GM18868 (cell line): ENCODE measurements at regions not wholly inside any gene's neighbourhood (a gene's known extent, or its start where the extent isn't known, plus 50 kb on each side); places are given as distances from the start of the nearest gene placed in this dataset.
"Not testable (repeated sequence)": the region's sequence is repeated elsewhere in the genome, so short reads cannot be mapped to it uniquely, and the experiment has no call there.

Source experiments
- ATAC-seq: cut with Tn5 transposase; IDR thresholded peaks from one replicate; pipeline ENCODE4 v1.9.1; 2021; ENCODE audit warnings: mild to moderate bottlenecking, moderate library complexity; ENCODE audit not compliant: unreplicated experiment

DNA sequence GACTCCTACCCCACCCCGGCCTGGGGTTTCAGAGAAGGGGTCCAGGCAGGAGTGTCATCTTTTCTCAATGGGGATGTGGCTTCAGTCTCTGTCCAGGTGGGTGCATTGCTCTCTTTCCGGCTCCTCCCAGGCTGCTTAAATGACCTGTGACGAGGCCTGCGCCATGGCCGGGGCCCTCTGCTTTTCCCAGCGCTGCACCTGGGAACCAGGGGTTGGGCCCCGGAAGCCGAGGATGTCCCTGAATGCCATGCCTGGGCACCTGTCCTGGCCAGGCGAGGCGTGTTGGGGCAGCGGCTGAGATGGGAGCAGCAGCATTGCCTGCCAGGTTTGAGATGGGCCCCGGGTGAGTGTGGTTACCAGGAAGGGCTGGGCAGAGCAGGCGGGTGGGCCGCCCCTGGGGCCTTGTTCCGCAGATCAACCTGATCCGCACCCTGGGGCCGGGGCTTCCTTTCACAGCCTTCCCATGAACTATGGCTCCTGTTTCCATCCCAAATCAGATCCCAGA lies 147.4 kb downstream of the SEC14L1 start:
- no peak for ATAC-seq

DNA sequence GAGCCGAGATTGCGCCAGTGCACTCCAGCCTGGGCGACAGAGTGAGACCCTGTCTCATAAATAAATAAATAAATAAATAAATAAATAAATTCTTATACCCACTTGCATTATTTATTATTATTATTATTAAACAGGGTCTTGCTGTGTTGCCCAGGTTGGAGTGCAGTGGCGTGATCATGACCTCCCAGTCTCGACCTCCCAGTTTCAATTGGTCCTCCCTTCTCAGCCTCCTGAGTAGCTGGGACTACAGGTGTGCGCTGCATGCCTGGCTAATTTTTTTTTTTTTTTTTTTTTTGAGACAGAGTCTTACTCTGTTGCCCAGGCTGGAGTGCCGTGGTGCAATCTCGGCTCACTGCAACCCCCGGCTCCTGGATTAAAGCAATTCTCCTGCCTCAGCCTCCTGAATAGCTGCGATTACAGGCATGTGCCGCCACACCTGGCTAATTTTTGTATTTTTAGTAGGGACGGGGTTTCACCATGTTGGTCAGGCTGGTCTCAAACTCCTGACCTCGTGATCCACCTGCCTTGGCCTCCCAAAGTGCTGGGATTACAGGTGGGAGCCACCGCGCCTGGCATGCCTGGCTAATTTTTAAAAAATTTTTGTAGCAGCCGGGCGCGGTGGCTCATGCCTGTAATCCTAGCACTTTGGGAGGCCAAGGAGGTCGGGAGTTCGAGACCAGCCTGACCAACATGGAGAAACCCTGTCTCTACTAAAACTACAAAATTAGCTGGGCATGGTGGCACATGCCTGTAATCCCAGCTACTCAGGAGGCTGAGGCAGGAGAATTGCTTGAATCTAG lies 150.2 kb downstream of the SEC14L1 start:
- ATAC-seq, result not testable (repeated sequence)

DNA sequence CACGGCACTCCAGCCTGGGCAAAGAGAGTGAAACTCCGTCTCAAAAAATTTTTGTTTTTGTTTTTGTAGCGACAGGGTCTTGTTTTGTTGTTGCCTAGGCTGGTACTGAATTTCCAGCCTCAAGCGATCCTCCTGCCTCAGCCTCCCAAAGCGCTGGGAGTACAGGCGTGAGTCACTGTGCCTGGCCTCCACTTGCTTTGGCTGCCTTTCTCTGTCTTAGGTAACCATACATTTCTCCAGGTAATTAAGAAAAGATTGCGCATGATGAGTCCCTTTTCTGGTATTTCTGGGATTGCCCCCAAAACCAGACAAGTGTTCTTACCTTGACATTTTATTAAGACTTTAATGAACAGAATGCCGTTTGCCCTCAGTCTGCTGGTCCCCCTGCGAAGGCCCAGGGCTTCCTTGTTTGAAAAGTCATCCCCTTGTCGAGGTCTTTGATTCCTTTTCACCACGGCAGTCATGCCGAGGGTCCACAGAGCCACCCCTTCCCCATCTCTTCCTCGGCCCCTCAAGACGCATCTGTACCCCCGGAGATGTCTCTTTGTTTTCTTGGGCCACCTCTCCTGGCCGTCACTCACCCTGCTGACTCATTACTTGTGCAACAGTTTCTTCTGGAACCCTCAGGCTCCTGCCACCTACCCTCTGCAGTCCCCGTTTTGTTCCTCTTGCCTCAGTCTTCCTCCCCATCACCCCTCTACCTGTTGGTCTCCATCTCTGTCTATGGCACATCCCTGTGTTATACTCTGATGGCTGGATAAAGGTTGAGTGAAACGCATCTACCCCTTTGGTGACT lies 151.0 kb downstream of the SEC14L1 start:
- no peak for ATAC-seq

DNA sequence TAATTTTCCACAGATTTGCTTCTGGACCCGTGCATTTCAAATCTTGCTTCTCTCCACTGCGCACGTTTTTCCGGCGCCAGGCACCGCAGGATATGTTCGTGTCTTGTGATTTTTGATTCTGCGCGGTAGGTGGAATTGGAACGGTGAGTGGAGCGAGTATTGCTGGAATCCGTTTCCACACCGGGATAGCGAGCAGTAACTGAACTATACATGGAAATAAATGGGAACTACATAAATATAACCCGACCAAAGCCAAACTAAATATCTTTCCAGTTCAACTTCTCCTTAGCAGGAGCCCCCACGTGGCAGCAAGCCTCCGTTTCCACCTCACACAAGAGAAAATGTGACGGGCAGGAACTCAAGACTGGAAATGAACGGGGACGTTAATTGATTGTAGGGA lies 154.0 kb downstream of the SEC14L1 start:
- ATAC-seq, result no peak

DNA sequence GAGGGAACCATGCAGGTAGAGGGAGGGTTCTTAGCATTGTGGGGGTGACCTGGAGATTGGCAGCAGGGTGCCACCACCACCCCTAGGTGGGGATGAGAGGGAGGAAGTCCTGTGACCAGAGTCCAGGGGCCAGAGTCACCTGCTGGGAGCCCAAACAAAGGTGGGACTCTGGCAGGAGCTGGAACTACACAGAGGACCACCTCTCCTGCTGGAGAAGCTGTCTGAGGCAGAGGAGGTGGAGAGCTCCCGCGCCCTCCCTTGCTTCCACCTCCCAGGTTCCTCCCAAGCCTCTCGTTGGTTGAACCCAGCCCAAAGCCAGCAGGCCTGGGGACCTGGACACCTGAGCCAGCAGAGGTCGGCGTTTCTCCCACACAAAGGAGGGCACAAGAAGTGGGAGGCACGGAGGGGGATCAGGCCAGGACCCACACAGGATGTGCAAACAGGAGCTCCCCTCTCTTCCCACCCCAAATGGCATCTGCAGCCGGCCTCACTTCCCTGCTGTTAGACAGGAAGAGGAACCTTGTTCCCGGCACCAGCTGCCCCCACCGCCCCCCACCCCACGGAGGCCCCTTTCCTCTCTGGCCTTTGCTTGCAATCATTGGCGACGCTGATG lies 154.6 kb downstream of the SEC14L1 start:
- no peak for ATAC-seq

DNA sequence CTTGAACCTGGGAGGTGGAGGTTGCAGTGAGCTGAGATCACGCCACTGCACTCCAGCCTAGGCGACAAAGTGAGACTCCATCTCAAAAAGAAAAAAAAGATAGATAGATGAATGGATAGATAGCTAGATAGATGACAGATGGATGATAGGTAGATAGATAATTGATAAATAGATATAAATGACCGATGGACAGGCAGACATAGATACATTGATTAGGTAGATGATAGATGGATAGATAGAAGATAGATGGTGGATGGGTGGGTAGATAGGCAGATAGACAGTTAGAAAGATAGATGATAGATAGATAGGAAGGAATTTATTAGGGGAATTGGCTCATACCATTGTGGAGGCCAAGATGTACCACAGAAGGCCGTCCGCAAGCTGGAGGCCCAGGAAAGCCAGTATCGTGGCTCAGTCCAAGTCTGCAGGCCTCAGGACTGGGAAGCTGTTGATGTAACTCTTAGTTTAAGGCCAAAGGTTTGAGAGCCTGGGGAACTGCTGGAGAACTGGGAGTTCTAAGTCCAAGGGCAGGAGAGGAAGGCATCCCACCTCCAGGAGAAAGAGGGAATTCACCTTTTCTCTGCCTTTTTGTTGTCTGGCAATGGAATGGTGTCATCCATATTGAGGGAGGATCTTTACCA lies 156.1 kb downstream of the SEC14L1 start:
- no peak for ATAC-seq

DNA sequence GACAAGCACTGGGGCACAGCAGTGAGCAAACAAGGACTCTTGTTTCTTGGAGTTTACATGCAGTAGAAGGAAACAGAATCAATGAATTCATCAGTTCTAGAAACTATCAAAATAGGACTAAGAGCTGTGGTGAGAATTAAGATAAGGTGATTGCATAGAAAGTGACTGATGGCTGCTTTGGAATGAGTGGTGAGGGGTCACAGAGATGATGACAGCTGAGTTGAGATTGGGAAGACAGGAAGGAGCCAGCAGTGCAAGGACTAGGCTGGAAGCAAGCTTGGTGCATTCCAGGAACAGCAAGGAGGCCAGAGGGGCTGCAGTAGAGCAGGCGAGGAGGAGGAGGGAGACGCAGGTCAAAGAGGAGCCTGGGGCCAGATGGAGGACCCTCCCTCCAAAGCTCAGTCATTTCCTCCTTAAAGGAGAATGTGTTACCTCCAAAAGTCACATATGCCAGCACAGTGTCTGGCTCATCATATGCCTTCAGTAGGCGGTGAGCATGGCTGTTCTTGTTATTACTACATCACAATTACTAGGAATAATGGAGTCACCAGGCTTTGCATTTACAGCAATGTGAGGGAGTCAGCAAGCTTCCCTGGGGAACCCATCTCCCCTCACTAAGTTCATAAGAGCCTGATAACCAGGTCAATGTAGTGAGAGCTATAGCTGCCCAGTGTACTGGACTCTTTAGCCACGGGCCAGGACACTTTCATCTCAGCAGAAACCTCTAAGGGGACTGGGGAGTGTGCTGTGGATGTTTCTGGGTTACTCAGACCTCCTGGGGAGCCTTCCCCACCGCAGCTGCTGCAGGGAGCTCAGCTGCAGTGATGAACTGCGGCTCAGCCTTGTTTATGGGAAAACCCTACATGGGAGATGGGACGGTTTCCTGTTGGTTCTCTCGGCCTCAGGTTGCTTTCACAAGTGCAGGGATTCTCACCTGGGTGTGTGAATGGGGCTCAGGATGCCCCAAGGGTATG lies 157.2 kb downstream of the SEC14L1 start:
- ATAC-seq, result no peak

DNA sequence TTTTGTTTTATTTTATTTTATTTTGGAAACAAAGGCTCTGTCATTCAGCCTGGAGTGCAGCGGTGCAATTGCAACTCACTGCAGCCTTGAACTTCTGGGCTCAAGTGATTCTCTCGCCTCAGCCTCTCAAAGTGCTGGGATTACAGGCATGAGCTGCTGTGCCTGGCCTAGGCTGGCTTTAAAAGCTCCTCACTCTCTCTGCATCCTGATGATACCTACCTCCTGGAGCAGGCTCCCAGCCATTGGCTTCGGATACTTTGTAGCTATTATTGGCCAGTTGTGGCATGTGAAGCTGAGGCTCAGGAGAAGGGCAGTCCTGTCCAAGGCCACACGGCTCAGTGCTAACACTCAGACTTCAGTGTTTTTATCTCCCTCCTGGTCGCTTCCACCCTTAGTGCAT lies 158.0 kb downstream of the SEC14L1 start:
- ATAC-seq, result no peak

DNA sequence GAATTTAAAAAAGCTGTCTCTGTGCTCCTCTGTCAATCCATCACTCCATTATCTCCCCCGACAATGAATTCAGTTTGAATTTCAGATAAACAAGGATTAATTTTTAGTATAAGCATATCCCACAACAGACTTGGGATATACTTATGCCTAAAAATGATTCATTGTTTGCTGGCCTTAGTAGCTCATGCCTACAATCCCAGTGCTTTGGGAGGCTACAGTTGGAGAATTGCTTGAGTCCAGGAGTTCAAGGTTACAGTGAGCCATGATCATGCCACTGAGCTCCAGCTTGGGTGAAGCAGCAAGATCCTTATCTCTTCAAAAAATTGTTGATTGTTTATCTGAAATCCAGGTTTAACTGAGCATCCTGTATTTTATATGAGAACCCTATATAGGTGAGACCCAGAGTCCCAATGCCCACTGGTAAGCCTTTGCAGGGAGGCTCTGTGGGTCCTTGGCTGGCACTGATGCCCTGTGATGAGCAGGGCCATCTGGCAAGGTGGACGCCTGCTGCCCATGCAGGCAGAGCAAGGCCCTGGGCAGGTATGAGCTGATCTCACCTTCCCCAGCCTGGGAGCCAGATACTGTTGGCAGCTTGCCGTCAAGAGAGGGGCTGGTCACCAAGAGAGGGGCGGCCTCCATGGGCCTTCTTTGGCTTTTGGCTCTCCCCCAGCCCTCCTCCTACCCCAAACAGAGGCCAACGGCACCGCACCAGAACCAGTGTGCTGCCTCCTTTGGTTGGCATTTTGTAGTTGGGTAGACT lies 158.7 kb downstream of the SEC14L1 start:
- ATAC-seq, result no peak

DNA sequence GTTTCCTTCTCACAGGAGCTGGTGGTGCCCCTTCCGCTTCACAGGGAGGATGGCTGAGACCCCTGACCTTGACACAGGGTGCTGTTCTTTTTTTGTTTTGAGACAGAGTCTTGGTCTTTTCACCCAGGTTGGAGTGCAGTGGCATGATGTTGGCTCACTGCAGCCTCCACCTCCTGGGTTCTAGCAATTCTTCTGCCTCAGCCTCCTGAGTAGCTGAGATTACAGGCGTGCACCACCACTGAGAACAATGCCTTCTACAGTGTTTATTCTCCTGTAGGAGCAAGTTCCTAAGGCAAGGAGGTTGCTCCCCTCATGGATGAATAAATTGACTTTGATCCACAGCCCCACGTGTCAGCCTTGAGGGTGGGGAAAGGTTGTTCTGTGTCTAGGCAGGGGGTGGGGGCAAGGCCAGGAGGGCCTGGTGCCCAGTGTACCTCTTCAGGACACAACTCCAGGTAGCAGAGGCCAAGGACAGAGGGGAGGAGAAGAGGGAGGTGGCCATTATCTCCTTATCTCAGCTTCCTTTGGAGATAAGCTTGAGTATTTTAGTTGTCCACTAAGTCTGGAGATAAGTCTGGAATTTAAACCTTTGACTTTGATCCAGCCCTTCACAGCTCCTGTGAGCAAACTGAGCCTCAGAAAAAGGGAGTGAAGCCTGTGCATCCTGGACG lies 159.4 kb downstream of the SEC14L1 start:
- no peak for ATAC-seq

DNA sequence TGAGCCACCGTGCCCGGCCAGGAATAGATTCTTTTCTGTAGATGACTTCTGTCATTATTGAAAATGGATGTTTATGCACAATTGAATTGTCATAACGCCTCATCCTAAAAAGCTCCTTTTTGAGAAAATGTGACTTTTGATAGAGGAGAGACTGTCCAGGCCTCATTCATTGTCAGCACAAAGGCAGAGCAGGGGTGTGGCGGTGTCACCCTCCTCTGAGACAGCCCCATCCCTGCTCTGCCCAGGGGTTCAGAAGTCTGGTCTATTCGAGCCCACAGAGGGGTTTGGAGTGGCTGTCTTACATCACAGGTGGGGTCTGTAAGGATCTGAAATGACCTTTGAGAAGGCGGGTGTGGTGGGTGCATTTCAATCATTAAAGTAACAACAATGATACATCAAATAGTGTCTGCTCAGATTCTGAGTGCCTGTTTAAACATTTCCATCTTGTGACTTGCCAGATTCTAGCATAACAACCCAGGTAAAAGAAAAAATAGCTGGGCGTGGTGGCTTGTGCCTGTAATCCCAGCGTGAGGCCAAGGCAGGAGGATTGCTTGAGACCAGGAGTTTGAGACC lies 161.0 kb downstream of the SEC14L1 start:
- ATAC-seq, result no peak

DNA sequence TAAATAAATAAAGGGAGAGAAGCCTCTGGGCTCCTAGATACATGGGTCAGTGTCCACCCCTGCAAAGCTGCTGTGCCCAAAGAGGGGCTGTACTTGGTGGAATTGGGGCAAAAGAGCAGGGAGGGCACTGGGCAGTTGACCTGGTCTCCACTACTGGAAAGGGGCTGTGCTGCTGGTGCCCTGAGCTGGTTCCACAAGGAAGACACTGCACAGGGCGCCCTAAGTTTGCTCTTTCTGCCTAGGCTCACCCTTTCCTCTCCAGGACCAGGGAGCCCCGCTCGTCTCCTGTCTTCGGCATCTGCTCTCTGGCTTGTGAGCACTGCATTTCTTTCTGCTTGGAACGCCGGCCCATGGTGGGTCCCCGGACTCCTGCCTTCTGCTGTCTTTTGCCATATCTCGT lies 161.9 kb downstream of the SEC14L1 start:
- no peak for ATAC-seq

DNA sequence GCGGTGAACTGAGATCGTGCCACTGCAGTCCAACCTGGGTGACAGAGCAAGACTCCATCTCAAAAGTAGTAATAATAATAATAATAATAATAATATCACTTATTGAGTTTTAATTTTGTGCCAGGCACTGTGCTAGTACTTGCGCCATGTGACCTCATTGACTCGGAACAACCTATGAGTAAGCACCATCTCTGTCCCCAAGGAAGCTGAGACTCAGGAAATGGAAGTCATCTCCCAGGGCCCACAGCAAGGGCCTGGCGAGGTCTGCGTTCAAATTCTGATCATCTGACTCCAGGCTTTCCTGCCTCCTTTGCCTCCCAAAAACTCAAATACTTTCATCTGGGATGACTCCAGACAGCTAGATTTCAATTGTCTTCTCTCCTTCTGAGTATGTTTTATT lies 162.9 kb downstream of the SEC14L1 start:
- no peak for ATAC-seq

DNA sequence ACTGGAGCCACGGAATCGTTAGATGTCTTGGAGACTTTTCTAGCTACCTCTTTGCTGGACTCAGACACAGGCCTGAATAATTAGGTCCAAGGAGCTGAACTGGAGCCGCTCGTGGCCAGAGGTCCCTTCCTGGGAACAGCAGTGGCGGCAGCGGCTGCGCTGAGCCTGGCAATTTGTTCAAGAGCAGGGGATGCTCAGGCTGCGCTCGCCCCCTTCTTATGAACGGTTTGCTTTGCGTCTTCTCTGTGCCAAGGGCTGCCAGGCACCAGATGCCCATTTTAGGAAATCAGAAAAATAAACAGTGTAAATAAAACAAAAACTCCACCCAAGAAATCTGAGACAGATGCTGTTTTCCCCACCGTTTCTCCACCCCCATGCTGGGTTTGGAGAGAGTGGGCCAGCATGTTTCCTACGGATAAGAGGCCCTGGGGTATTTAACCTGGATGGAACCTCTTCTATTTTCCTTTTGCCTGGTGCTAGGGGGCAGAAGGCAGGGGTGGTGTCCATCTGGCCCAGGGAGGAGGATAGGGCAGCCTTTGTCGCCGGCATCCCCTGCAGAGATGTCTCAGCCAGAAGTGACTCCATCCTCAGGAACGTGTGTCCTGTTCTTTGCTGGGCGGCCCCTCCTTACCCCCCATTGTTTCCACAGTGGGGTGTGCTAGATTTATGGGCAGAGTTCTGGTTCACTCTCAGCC lies 163.4 kb downstream of the SEC14L1 start:
- no peak for ATAC-seq

DNA sequence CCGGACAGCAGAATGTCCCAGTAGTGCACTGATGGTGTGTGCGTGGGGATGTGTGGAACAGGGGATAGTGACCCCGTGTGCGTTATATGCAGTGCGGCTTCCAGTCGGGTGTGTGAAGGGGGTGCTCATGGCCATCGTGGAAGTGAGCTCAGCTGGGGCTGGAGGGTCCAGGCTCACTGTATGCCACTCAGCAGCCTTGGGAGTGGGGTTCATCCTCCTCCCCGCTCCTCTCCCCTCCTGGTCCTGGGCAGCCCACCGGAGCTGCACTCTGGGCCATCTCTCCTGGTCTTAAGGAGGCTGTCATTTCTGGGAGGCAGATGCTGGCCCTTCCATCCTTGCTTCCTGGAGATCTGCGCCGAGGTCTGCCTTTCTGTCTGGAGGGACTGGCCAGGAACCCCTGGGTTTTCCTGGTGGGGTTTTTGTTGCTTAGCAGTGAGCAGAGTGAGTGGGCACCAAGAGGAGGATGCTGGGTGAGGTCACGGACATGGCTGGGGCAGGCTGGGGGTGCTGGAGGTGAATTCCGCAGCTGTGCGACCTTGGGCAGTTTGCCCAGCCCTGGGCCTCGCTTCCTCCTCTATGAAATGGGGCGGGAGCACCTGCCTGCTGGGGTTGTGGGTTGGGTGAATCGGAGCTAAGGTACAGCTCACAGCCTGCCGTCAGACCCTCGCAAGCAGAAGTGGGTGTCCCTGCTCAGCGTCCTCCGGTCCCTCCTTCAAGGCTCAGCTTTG lies 164.1 kb downstream of the SEC14L1 start:
- no peak for ATAC-seq

DNA sequence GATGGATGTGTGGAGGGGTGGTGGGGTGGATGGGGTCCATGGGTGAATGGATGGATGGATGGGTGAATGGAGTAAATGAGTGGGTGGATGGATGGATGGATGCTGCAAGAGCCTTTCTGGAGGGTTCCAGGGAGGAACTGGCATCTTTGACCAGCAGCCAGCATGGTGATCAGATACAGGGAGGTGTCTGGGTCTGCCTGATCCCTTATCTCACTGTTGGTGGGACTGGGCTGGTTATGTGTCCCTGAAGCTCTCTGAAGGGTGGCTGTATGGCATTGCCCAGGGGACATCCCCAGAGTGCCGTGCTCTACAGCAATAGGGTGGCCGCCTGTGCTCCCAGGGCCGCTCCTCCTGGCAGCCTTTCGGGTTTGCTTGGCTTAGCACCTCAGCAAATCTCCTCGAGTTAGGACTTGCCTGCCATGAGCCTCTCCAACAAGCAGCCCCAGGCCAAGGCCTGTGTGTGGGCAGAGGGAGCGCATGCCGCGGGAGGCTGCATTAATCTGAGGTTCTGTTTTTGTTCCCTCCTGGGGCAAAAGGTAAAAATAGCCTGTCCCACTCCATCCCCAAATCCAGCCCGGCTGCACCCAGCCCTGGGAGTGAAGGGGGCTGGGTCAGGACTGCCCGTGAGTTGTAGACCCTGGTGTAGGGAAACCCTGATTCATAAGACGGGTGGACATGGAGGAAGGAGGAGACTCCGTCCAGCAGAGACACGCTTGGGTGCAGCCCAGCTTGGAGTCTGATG lies 165.4 kb downstream of the SEC14L1 start:
- ATAC-seq, result no peak
